Esophagus mucosa (tissue), 1 donor: ENCODE measurements at regions not wholly inside any gene's neighbourhood (a gene's known extent, or its start where the extent isn't known, plus 50 kb on each side); places are given as distances from the start of the nearest gene placed in this dataset.
A peak's percentile ranks its signal among the peaks of the same experiment; 100 is the strongest.
"Not testable (repeated sequence)": the region's sequence is repeated elsewhere in the genome, so short reads cannot be mapped to it uniquely, and the experiment has no call there.

Experiments
- ATAC-seq: fragments of 200-7000 bp; cut with Tn5 transposase; one replicate; pipeline ENCODE4 v1.9.1; 2020
- donor health status: DM: yes; HTN: yes; CAD: no.

GRCh38 chr3:34679055-34679454, 880.6 kb downstream of the PDCD6IP start:
- ATAC-seq = not testable (repeated sequence)

- ATAC-seq = peak; percentile 39
These were observed 885.4 kb downstream of the PDCD6IP start for GRCh38 chr3:34683851-34684250.

- no peak for ATAC-seq
These were observed 888.1 kb downstream of the PDCD6IP start for GRCh38 chr3:34686541-34686940.

GRCh38 chr3:34687671-34688070, 889.2 kb downstream of the PDCD6IP start:
- ATAC-seq = peak; percentile 76

- no peak for ATAC-seq
These were observed 898.4 kb downstream of the PDCD6IP start for GRCh38 chr3:34696831-34697230.

GRCh38 chr3:34703053-34703452, 904.6 kb downstream of the PDCD6IP start:
- no peak for ATAC-seq

GRCh38 chr3:34724916-34725499, 914.3 kb upstream of the ARPP21 start:
- ATAC-seq = no peak

GRCh38 chr3:34725774-34726173, 913.6 kb upstream of the ARPP21 start:
- ATAC-seq = no peak

GRCh38 chr3:34727700-34728099, 911.6 kb upstream of the ARPP21 start:
- no peak for ATAC-seq

- no peak for ATAC-seq
These were observed 897.2 kb upstream of the ARPP21 start for GRCh38 chr3:34742151-34742550.

- no peak for ATAC-seq
These were observed 880.6 kb upstream of the ARPP21 start for GRCh38 chr3:34758630-34759261.

GRCh38 chr3:34777386-34777785, 861.9 kb upstream of the ARPP21 start:
- ATAC-seq = no peak

GRCh38 chr3:34779092-34779491, 860.2 kb upstream of the ARPP21 start:
- ATAC-seq = no peak

GRCh38 chr3:34780294-34780693, 859.0 kb upstream of the ARPP21 start:
- ATAC-seq = no peak

- ATAC-seq = no peak
These were observed 858.4 kb upstream of the ARPP21 start for GRCh38 chr3:34780973-34781372.

GRCh38 chr3:34782871-34783270, 856.5 kb upstream of the ARPP21 start:
- ATAC-seq = no peak

GRCh38 chr3:34783876-34784275, 855.4 kb upstream of the ARPP21 start:
- ATAC-seq = no peak

- ATAC-seq = no peak
These were observed 846.3 kb upstream of the ARPP21 start for GRCh38 chr3:34793057-34793456.

GRCh38 chr3:34807611-34808010, 831.7 kb upstream of the ARPP21 start:
- ATAC-seq = no peak

- no peak for ATAC-seq
These were observed 831.0 kb upstream of the ARPP21 start for GRCh38 chr3:34808287-34808686.

- no peak for ATAC-seq
These were observed 810.5 kb upstream of the ARPP21 start for GRCh38 chr3:34828847-34829246.

- no peak for ATAC-seq
These were observed 806.3 kb upstream of the ARPP21 start for GRCh38 chr3:34832865-34833508.

GRCh38 chr3:34837848-34838741, 801.2 kb upstream of the ARPP21 start:
- peak; percentile 52 for ATAC-seq
